GM12874 (cell line): ENCODE measurements at regions not wholly inside any gene's neighbourhood (a gene's known extent, or its start where the extent isn't known, plus 50 kb on each side); places are given as distances from the start of the nearest gene placed in this dataset.

Source experiments
- CTCF ChIP-seq: IDR thresholded peaks from 2 replicates; pipeline ENCODE4 v1.5.1; 2011; ENCODE audit warnings: low read depth, mild to moderate bottlenecking, control low read depth, low read length, moderate library complexity; ENCODE audit not compliant: insufficient read depth

- no peak for TF ChIP-seq CTCF
Observed at GRCh38 chr2:771538-771937, 94.3 kb upstream of the TMEM18 start.

GRCh38 chr2:770776-771175, 93.6 kb upstream of the TMEM18 start:
- TF ChIP-seq CTCF = no peak

- TF ChIP-seq CTCF = no peak
Observed at GRCh38 chr2:769771-770170, 92.6 kb upstream of the TMEM18 start.

GRCh38 chr2:768451-768850, 91.2 kb upstream of the TMEM18 start:
- no peak for TF ChIP-seq CTCF

GRCh38 chr2:767944-768343, 90.7 kb upstream of the TMEM18 start:
- no peak for TF ChIP-seq CTCF

GRCh38 chr2:767440-767839, 90.2 kb upstream of the TMEM18 start:
- no peak for TF ChIP-seq CTCF

- no peak for TF ChIP-seq CTCF
Observed at GRCh38 chr2:766255-766654, 89.0 kb upstream of the TMEM18 start.

- TF ChIP-seq CTCF = no peak
Observed at GRCh38 chr2:765369-765768, 88.2 kb upstream of the TMEM18 start.
